Neural crest cell (in vitro differentiated cells): ENCODE measurements at regions not wholly inside any gene's neighbourhood (a gene's known extent, or its start where the extent isn't known, plus 50 kb on each side); places are given as distances from the start of the nearest gene placed in this dataset.

Experiments used
- DNase-seq: peaks from one replicate; pipeline ENCODE4 v3.0.0; 2021; ENCODE audit warnings: low read depth, mixed read lengths, low spot score
- H3K27ac Mint-ChIP-seq: one replicate; pipeline ENCODE4 v1.8.0; 2021; ENCODE audit warnings: mild to moderate bottlenecking, mixed read lengths; ENCODE audit not compliant: unreplicated experiment
- H3K27me3 Mint-ChIP-seq: 2 replicates; pipeline ENCODE4 v1.8.0; 2021; ENCODE audit warnings: low read depth, mild to moderate bottlenecking, mixed read lengths
- H3K36me3 Mint-ChIP-seq: 2 replicates; pipeline ENCODE4 v1.8.0; 2021; ENCODE audit warnings: low read depth, mild to moderate bottlenecking, mixed read lengths
- H3K4me1 Mint-ChIP-seq: 2 replicates; pipeline ENCODE4 v1.8.0; 2021; ENCODE audit warnings: mixed read lengths
- H3K4me3 Mint-ChIP-seq: one replicate; pipeline ENCODE4 v1.8.0; 2021; ENCODE audit warnings: mild to moderate bottlenecking, mixed read lengths
- H3K9me3 Mint-ChIP-seq: 2 replicates; pipeline ENCODE4 v1.8.0; 2021; ENCODE audit warnings: mixed read lengths
- TF ChIP-seq, protein P1 (sequence below): fragments of 200-600 bp; sonication (generic); conservative IDR thresholded peaks from 2 replicates; pipeline ENCODE4 v1.5.0; 2021; ENCODE audit warnings: antibody characterized with exemption, mild to moderate bottlenecking

DNA sequence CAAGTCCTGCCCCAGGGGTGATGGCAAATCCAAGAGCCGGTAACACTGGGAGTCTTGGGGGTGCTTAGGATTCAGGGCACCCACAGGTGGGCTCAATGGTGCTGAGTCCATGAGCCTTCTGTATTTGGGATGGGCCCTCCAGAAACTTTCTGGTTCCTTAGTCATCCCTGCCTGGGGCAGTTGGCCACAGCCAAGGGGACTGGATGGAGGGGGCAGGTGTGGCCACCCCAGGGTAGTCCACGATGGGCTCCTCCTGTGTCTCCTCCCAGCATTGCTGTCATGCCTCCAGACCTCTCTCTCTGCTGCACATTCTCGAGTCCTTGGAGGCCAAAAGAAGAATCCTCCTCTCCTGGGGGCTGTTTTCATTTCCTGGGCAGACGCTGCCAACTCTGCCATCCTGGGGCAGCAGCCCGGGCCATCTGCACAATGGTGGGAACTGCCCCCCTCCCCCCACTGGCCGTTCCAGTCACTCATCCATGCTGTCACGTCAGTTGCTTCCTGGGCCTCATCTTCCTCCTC, 158.0 kb upstream of the TWIST2 start:
- no peaks in the 10 kb centered on the region for H3K9me3 Mint-ChIP-seq
- TF ChIP-seq, protein P1, sequence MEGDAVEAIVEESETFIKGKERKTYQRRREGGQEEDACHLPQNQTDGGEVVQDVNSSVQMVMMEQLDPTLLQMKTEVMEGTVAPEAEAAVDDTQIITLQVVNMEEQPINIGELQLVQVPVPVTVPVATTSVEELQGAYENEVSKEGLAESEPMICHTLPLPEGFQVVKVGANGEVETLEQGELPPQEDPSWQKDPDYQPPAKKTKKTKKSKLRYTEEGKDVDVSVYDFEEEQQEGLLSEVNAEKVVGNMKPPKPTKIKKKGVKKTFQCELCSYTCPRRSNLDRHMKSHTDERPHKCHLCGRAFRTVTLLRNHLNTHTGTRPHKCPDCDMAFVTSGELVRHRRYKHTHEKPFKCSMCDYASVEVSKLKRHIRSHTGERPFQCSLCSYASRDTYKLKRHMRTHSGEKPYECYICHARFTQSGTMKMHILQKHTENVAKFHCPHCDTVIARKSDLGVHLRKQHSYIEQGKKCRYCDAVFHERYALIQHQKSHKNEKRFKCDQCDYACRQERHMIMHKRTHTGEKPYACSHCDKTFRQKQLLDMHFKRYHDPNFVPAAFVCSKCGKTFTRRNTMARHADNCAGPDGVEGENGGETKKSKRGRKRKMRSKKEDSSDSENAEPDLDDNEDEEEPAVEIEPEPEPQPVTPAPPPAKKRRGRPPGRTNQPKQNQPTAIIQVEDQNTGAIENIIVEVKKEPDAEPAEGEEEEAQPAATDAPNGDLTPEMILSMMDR = no peak
- H3K27ac Mint-ChIP-seq = no peak overlapping the region
- H3K4me1 Mint-ChIP-seq = peaks cover 5% of the 10 kb centered on the region
- DNase-seq = no peak
- no peak overlapping the region for H3K4me3 Mint-ChIP-seq
- H3K27me3 Mint-ChIP-seq = no peaks in the 10 kb centered on the region
- H3K36me3 Mint-ChIP-seq = no peaks in the 10 kb centered on the region

DNA sequence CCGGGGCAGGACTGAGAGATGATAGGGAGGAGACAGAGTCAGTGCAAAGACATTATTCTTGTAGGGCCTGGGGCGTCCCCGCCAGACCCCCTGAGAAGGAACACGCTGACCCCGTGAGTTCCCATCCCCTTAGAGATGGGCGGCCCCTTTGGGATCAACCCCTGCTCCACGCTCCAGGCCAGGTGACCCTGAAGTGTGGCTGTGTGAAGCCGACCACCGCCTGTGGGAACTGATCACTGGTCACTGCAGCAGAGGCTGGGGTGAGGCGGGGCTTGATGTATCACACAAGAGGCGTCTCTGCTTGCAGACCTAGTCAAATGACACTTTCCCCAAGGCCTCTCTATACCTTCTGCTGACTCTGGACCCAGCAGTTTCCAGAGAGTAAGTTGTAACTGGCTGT, 157.4 kb upstream of the TWIST2 start:
- TF ChIP-seq, protein P1 = no peak
- Mint-ChIP-seq H3K27me3 (no peaks in the 10 kb centered on the region), H3K4me3 (no peak overlapping the region), H3K9me3 (no peaks in the 10 kb centered on the region), H3K4me1 (peaks cover 10% of the 10 kb centered on the region), H3K36me3 (no peaks in the 10 kb centered on the region), H3K27ac (no peak overlapping the region)
- no peak for DNase-seq

DNA sequence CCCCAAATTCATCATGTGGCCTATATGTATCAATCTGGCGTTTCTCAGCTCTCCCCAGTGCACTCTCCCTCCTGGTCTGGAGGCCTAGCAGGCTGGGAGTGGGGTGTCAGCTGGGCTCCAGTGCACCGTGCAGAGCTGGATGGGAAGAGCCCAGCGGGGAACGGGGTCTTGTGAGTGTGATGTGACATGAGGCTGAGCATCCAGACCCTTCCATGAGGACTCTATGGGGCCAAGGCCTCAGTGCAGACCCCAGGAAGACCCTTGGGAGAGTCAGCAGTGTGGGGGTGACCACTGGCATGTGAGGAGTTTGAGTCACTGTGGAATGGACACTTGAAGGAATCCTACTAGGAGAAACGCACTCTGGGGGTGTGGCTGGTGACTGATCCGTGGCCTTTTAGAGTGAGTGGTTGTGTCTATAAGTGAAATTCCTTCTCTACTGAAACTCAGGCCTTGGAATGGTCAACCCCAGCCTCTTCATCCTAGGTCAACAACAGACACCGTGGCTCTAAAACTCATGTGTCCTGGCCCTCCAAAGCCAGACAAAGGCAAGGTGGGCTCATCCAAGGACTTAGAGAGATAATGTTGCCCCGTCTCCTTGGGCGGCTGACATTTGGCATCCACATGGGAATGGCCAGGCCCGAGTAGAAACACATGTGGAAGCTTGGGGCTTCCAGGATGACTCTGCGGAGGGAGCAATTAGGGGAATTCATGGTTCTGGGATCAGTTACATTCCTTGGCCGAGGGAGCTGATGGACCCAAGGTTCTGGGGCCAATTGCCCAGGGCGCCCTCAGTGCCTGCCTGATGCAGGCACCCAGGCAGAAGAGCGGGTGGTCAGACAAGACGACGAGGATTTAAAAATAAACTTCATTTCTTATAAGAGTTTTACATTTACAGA, 156.0 kb upstream of the TWIST2 start:
- Mint-ChIP-seq H3K4me3 (no peak overlapping the region), H3K27me3 (no peaks in the 10 kb centered on the region), H3K27ac (peak overlapping the region; percentile 78), H3K9me3 (no peaks in the 10 kb centered on the region), H3K4me1 (peaks cover 18% of the 10 kb centered on the region), H3K36me3 (no peaks in the 10 kb centered on the region)
- no peak for DNase-seq
- TF ChIP-seq, protein P1 = no peak

DNA sequence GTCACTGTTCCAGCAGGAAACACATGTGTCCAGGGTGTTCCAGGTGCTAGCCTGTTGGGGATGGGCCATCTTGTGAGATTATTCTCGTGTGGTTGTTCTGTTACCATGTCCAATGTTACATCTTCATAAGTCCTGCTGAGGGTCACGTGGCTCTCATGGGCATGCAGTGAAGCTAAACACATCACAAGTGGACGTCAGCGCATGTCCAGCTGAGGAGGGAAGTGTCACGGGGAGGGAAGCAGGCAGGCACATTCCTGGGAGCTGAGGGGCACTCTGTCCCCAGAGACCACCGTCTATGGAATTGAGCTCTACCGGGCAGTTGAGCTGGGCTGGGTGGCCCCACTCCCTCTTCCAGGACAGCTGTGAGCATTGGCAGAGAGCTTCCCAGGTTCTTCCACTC, 155.3 kb upstream of the TWIST2 start:
- Mint-ChIP-seq H3K27me3 (no peaks in the 10 kb centered on the region), H3K9me3 (no peaks in the 10 kb centered on the region), H3K4me1 (peaks cover 18% of the 10 kb centered on the region), H3K27ac (no peak overlapping the region), H3K36me3 (no peaks in the 10 kb centered on the region), H3K4me3 (no peak overlapping the region)
- TF ChIP-seq, protein P1 = no peak
- no peak for DNase-seq

DNA sequence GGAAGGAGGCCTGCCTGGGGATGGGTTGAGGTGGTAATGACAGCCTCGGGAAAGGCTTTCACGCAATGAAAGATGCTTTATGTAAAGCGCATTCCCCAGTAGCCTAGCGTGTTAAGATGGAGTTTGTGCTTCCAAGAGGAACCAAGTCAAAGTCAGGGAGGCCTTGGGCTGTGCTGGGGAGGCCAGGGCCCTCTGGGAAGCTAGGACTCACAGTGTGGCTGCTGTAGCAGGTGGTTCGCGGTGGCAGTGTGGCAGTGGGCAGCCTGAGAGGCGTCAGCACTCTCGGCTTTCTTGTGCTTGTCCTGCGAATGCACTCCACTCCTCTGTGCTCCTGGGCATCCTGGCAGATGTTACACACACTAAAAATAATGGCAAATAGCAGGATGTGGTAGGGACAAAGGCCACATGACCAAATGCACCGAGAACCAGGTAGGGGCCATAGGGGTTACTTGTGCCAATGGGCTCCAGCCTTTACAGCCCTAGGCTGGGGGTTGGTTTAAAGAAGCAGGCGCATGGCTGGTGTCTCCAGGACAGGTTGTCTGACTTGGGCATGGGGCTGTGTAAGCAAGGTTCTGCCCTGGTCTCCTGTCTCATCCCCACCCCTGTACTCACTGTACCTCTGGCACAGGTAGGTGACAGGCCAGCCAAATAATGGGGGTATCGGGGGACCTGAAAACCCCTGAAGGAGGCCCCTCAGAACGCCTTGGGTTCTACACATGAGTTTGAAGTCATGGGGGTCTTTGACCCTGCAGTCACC, 154.4 kb upstream of the TWIST2 start:
- no peaks in the 10 kb centered on the region for H3K27me3 Mint-ChIP-seq
- TF ChIP-seq, protein P1 = no peak
- peaks cover 18% of the 10 kb centered on the region for H3K4me1 Mint-ChIP-seq
- H3K4me3 Mint-ChIP-seq = no peak overlapping the region
- no peak overlapping the region for H3K27ac Mint-ChIP-seq
- no peak for DNase-seq
- H3K9me3 Mint-ChIP-seq = no peaks in the 10 kb centered on the region
- no peaks in the 10 kb centered on the region for H3K36me3 Mint-ChIP-seq
